ENCODE measurements at regions not wholly inside any gene's neighbourhood (a gene's known extent, or its start where the extent isn't known, plus 50 kb on each side); places are given as distances from the start of the nearest gene placed in this dataset.

DNA sequence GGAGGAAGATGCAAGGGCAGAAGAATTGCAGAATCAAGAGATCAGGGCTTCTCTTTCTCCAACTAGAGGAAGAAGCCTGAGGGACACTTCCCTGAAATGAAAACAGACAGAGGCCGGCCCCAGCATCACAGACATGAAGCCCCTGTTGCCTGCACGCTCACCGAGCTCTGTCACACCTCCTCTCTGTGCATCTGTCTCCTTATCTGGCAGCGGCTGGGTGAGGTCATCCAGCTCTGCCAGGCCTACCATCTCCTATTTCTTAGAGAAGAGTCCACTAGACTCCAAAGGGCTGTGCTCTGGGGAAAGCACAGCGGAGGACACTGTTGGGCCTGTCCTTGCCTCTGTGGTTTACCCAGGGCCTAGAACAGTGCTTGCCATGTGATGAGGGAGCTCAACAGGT lies 71.9 kb upstream of the MLN start:
- no peak for DNase-seq
- in situ Hi-C loops (cut with MboI; ENCODE audit: low pct_unique_long_range_greater_than_20kb, low sequenced_read_pairs): no loop called here

DNA sequence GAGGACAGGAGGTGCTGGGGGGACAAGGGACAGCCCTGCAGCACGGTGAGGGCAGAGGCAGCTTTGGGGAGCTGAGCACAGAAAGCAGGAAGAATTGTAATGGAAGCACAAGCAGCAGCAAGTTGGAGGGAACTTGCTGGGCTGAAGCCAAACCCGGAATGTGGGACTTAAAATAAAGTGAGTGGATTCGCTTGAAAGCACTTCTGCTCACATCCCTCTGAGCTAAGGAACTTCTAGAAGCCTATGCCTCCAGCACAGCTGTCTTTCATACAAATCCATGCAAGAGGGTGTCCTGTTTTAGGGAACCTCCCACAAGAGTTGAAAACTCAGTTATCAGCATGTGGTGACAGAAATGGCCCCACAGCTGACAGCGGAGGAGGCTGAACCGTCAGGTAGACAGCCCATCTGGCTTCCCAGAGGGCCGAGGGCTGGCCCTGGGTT lies 71.4 kb upstream of the MLN start:
- in situ Hi-C loops (cut with MboI; ENCODE audit: low pct_unique_long_range_greater_than_20kb, low sequenced_read_pairs): no loop called here
- no peak for DNase-seq

- in situ Hi-C loops (cut with MboI; ENCODE audit: low pct_unique_long_range_greater_than_20kb, low sequenced_read_pairs): no loop called here
- no peak for DNase-seq
Observed at GRCh38 chr6:33874136-33874760, 70.4 kb upstream of the MLN start.

- DNase-seq: no peak
- in situ Hi-C loops (cut with MboI; ENCODE audit: low pct_unique_long_range_greater_than_20kb, low sequenced_read_pairs): no loop called here
Observed at GRCh38 chr6:33872761-33873160, 69.0 kb upstream of the MLN start.

- in situ Hi-C loops (cut with MboI; ENCODE audit: low pct_unique_long_range_greater_than_20kb, low sequenced_read_pairs): no loop called here
- DNase-seq: no peak
Observed at GRCh38 chr6:33869826-33870423, 66.1 kb upstream of the MLN start.

GRCh38 chr6:33869121-33869520 lies 65.3 kb upstream of the MLN start:
- no peak for DNase-seq
- in situ Hi-C loops (cut with MboI; ENCODE audit: low pct_unique_long_range_greater_than_20kb, low sequenced_read_pairs): no loop called here

DNA sequence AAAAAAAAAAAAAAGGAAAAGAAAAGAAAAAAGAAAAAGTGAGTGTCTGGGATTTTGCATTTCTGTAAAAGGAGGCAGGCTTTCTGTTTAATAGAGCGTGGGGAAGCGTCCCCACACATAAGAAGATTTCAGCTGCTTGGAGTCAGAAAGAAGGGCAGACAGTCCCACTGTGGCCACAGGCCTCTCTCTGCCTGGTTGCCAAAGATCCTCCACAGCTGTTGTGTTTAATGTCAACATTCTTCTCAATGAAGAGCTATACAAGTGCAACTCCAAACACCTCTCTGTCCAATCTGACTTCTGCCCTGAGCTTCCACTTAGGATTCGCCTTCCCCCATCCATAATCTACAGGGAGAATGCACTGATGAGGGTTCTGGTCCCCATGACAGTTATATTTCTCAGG lies 64.3 kb upstream of the MLN start:
- in situ Hi-C loops (cut with MboI; ENCODE audit: low pct_unique_long_range_greater_than_20kb, low sequenced_read_pairs): no loop called here
- no peak for DNase-seq

DNA sequence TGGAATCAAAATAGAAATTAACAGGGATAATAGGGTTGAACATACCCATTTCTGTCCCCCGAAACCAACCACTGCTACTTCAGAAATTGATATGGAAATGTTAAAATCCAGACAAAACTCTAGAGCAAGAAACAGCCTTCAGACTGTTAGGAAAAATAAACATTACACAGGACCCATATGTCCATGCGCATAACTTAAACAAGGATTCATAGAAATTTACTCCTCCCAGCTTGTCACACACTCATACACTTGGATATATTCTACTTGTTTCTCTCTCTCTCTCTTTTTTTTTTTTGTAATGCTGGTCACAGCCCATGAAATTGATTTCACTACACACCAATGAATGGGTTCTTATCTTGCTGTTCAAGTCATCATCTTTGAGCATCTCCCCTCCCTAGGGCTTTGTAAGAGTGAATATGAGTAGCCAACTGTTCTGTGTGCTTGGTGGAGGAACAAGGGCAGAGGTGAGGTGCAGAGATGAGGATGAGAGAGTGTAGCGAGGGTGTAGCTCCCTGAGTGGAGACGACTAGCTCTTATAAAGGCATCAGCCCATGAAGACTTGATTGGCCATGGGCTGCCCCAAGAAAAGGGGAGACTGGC lies 61.8 kb upstream of the MLN start:
- in situ Hi-C loops (cut with MboI; ENCODE audit: low pct_unique_long_range_greater_than_20kb, low sequenced_read_pairs): no loop called here

DNA sequence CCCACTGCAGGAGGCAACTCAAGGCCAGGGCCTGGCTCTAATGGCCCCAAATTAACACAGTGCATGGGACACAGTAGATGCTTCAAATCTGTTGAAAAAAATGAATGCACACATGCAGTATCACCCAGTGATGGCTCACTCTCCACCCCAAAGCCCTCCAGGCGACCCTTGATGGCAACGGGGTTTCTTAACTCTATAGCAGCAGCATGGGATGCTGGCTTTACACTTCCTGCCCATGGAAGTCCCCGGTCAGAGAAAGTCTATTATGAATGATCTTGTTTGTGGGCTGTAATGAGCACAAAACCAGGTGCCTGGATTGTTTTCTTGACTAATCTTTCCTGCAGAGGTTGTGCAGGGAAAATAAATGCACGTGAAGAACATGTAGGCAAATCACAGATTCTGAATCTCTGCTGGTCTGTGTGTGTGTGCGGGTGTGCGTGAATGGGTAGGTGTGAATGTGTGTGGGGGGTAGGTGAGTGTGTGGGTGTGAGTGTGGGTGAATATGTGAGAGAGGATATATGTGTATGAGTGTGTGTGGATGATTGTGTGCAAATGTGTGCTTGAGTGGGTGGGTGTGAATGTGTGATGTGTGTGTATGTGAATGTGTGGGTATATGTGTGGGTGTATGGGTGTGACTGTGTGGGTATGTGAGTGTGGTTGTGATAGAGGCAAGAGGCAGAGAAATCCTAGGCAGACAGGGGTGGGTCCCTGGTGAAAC lies 60.1 kb upstream of the MLN start:
- no peak for DNase-seq
- in situ Hi-C loops (cut with MboI; ENCODE audit: low pct_unique_long_range_greater_than_20kb, low sequenced_read_pairs): no loop called here

More for the DNA sequence above, 61.8 kb upstream of the MLN start:
- no peak for DNase-seq

DNA sequence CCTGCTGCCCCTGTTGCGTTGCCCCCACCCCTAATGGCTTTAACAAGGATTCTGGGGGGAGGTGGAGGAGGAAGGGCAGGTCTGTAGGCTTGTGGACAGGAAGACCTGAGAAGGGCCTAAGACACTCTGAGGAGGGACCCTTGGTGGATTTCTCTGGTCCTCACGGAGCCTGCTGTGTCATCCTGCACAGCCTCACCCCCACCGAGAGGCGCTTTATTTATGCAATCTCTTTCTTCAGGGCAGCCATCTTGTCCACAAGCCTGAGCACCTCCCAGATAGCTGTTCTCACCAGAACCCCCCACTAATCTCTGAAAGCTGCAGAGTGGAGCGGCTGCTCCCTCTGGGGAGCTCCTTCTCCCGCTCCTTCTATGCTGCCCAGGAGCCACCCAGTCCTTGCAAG lies 59.3 kb upstream of the MLN start:
- no peak for DNase-seq
- in situ Hi-C loops (cut with MboI; ENCODE audit: low pct_unique_long_range_greater_than_20kb, low sequenced_read_pairs): no loop called here

DNA sequence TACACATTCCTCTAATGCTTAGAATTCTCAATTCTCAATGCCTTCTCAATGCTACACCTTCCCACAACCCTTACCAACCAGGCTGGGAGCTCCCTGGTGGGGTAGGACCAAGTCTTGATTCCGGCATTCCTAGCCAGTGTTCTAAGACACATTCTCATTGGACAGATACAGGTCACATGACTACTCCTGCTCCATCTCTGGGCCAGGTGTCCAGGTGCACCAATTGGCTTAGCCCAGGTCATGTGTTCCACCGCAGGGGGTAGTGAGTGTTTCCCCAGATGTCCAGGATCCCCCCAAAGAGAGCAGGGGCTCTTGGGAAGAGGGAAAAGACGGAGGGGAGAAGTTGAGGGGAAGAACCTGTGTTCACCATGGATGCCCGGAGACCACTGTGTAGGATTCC lies 58.7 kb upstream of the MLN start:
- in situ Hi-C loops (cut with MboI; ENCODE audit: low pct_unique_long_range_greater_than_20kb, low sequenced_read_pairs): no loop called here
- no peak for DNase-seq

GRCh38 chr6:33861722-33862121 lies 57.9 kb upstream of the MLN start:
- in situ Hi-C loops (cut with MboI; ENCODE audit: low pct_unique_long_range_greater_than_20kb, low sequenced_read_pairs): no loop called here
- no peak for DNase-seq

GRCh38 chr6:33860706-33861474 lies 57.1 kb upstream of the MLN start:
- no peak for DNase-seq
- in situ Hi-C loops (cut with MboI; ENCODE audit: low pct_unique_long_range_greater_than_20kb, low sequenced_read_pairs): no loop called here

GRCh38 chr6:33860006-33860405 lies 56.2 kb upstream of the MLN start:
- in situ Hi-C loops (cut with MboI; ENCODE audit: low pct_unique_long_range_greater_than_20kb, low sequenced_read_pairs): no loop called here
- DNase-seq: no peak

DNA sequence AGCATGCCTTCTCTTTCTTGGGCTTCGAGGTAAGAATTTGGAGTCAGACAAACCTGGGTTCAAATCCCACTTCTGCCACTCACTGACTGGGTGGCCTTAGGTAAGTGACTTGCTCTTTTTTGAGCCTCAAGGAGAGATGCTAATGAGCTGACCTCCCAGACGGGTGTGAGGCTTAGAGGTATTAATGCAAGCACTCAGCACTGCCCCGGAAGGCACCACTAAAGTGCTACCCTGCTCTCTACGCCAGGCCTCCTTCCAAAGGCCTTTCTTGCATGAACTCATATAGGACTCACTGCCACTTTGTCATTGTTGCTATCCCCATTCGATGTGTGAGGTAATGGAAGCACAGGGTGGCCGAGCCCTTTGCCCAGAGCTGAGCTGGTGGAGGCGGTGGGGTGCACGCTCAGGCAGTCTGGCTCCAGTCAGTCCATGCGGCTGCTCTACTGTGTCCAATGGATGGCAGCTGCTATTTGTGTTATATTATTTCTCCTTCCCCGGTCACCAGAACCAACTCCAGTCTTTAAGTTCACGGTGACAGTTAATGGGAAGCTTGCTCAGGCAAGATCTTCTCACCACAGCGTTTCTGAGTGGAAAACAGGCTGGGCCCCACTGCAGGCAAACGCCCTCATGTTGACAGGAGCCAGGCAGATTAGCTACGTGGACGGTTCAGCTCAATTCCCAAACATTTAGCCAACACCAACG lies 55.2 kb upstream of the MLN start:
- no peak for DNase-seq
- in situ Hi-C loops (cut with MboI; ENCODE audit: low pct_unique_long_range_greater_than_20kb, low sequenced_read_pairs): no loop called here

GRCh38 chr6:33857932-33858475 lies 54.2 kb upstream of the MLN start:
- in situ Hi-C loops (cut with MboI; ENCODE audit: low pct_unique_long_range_greater_than_20kb, low sequenced_read_pairs): no loop called here
- DNase-seq: no peak

DNA sequence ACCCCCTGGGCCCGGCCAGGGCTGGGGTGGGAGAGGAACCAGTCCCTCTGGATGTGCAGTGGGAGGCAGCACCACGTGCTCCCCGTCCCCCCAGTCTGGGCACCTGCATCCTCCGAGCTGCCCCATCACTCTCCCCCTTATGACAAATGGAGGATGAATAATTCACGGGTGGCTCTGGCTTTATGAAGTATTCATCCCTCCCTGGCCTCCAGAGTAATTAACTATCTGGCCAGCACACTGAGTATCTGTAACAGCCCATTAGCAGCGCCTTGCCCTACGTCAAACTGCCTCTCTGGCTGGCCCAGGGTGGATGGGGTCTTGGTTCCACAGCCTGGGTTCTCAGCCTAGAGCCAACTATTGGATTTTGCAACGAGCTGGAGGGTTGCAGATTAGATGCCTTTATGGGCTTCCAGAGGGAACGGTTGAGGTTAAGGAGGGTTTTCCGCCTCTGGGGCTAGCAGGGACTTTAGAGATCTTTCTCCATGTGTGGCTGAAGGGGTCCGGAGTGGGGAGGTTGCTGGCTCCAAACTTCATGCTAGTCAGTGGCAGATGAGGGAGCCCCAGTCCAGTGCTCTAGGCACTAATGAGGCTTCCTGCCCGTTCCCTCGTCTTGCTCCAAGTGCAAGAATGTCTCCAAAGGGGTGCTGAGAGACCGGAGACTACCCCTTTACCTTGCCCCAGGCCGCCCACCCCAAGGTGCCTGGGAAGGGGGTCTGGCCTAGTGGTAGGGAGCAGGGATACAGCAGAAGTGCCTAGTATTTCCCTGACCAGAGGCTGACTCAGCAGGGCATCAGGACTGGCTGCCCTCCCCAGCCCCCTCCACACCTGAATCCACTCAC lies 53.5 kb upstream of the MLN start:
- DNase-seq: no peak
- in situ Hi-C loops (cut with MboI; ENCODE audit: low pct_unique_long_range_greater_than_20kb, low sequenced_read_pairs): no loop called here

DNA sequence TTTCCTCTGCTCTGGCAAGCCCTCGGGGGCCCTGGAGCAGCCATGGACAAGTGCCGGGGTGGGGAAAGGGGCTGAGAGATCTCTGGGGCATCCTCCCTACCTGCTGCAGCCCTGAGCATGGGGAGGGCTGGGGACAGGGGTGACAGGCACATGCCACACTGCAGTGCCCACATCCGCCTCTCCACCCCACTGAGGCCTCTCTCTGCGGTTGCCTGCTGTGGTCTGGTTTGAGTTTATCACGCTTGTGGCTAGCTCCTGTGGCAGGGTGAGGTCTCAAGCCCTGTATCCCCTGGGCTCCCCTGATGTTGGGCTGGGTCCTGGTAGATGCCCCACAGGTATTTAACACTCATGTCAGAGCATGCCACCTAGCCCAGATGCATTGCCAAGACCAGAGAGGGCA lies 52.9 kb upstream of the MLN start:
- peak; percentile 59 for DNase-seq
- in situ Hi-C loops (cut with MboI; ENCODE audit: low pct_unique_long_range_greater_than_20kb, low sequenced_read_pairs): no loop called here
